Esophagus (tissue), 2 donors: ENCODE measurements at regions not wholly inside any gene's neighbourhood (a gene's known extent, or its start where the extent isn't known, plus 50 kb on each side); places are given as distances from the start of the nearest gene placed in this dataset.
A peak's percentile ranks its signal among the peaks of the same experiment; 100 is the strongest.
"Not testable (repeated sequence)": the region's sequence is repeated elsewhere in the genome, so short reads cannot be mapped to it uniquely, and the experiment has no call there.

Source experiments
- H3K27ac ChIP-seq, 2 donors: one replicate each; pipeline ENCODE4 v1.5.1; 2013; ENCODE audit warnings: low read depth in 2 of 2, mild to moderate bottlenecking in 2 of 2, inconsistent platforms in 1 of 2, low read length in 1 of 2, moderate library complexity in 1 of 2
- H3K27me3 ChIP-seq, 2 donors: one replicate each; pipeline ENCODE4 v1.6.1; 2013; ENCODE audit warnings: low read length in 2 of 2, control low read depth in 1 of 2, mild to moderate bottlenecking in 1 of 2; ENCODE audit not compliant: insufficient read depth in 2 of 2, control insufficient read depth in 1 of 2
- H3K36me3 ChIP-seq, 2 donors: one replicate each; pipeline ENCODE4 v1.6.1; 2013; ENCODE audit warnings: low read length in 1 of 2; ENCODE audit not compliant: control insufficient read depth in 2 of 2, insufficient read depth in 2 of 2
- H3K4me1 ChIP-seq, 2 donors: one replicate each; pipeline ENCODE4 v1.6.1; 2013; ENCODE audit warnings: low read length in 1 of 2; ENCODE audit not compliant: control insufficient read depth in 2 of 2, insufficient read depth in 2 of 2
- H3K4me3 ChIP-seq, 2 donors: one replicate each; pipeline ENCODE4 v1.5.1; 2013; ENCODE audit warnings: low read length in 2 of 2, mild to moderate bottlenecking in 2 of 2, low read depth in 1 of 2, moderate library complexity in 1 of 2
- H3K9me3 ChIP-seq, 2 donors: one replicate each; pipeline ENCODE4 v1.6.1; 2013; ENCODE audit warnings: mild to moderate bottlenecking in 2 of 2, low read depth in 1 of 2, low read length in 1 of 2, moderate library complexity in 1 of 2; ENCODE audit not compliant: control insufficient read depth in 2 of 2, insufficient read depth in 1 of 2
- WGBS, 2 donors: extraction: QIAGEN DNeasy Blood & Tissue Kit; methylation state at CpG; one replicate each; pipeline ENCODE4 v1.1.7; 2013; 5-methylcytosine and 5-hydroxymethylcytosine counted together
- donor health status: healthy with polysubstance abuse.
- donor health status: Bipolar disorder and iron deficiency.

DNA sequence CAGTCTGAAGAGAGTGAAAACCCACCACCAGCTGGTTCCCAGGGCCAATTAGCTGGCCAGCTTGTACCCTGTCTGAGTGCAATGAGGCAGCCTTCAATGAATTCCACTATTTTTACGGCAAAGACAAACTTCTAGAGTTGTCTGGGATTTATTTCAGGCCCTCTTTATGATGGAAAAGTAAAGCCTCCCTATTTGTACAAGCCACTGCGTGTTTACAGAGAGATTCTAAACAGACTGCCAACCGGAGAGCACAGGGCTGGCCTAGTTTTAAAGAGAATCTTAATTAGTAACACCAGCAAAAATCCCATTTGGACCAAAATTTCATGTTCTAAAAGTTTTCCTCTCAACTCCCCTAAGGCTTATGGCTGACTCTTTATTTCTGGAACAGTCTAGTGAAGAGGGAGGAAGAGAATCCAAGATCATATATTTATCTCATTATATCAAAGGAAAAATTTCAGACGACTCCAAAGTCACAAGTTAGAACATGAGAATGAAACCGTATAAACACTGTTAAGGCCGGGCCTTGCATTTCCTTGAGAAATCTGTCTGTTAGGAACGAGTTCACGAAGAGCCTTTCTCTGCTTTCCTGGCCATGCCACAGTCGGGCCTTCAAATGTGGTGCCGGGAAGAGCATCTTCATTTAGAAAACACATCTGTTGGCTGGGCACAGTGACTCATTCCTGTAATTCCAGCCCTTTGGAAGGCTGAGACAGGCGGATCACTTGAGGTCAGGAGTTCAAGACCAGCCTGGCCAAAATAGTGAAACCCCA lies 724.6 kb upstream of the NRP1 start:
- H3K27me3 ChIP-seq: no peaks in the 10 kb centered on the region
- no peaks in the 10 kb centered on the region for H3K36me3 ChIP-seq
- no peaks in the 10 kb centered on the region for H3K4me1 ChIP-seq
- H3K9me3 ChIP-seq: no peaks in the 10 kb centered on the region
- no peak overlapping the region for H3K4me3 ChIP-seq
- 40 to 50% methylated on average over 11 of the region's 11 CpGs for WGBS, 2 donors
- H3K27ac ChIP-seq: peak overlapping the region in 1 of 2 donors; percentile 31

DNA sequence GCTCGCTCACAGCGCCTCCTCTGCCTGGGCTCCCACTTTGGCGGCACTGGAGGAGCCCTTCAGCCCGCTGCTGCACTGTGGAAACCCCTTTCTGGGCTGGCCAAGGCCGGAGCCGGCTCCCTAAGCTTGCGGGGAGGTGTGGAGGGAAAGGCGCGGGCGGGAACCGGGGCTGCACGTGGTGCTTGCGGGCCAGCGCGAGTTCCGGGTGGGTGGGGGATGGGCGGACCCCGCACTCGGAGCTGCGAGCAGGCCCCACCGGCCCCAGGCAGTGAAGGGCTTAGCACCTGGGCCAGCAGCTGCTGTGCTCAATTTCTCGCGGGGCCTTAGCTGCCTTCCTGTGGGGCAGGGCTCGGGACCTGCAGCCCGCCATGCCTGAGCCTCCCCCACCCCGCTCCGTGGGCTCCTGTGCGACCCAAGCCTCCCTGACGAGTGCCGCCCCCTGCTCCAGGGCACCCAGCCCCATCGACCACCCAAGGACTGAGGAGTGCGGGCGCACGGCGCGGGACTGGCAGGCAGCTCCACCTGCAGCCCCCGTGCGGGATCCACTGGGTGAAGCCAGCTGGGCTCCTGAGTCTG lies 721.0 kb upstream of the NRP1 start:
- not testable (repeated sequence) for H3K27me3 ChIP-seq, H3K27ac ChIP-seq
- WGBS, 2 donors: 93 to 96% methylated on average over 17 to 38 of the region's 38 CpGs

DNA sequence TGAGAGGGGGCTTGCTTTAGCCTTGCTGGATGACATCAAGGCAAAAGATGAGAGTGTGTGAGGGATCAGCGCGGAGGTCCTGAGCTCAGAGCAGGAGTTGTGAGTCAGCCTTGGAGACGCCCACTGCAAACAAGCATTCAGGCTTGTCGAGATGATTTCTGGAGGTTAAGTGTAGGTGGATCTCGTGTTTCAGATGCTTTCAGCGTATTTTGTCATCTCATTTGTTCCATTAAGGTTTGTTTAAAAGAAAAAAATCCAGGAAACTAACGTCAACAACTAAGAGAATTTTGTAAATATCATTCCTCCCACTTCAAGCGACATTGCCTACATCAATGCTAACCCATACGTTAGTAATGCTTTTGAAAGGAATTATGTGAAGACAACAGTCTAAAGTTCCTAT lies 715.4 kb upstream of the NRP1 start:
- Histone ChIP-seq H3K4me3 (no peak overlapping the region), H3K27ac (no peak overlapping the region), H3K4me1 (no peaks in the 10 kb centered on the region), H3K36me3 (no peaks in the 10 kb centered on the region), H3K27me3 (no peaks in the 10 kb centered on the region), H3K9me3 (peaks cover 0 to 2% of the 10 kb centered on the region in 2 donors)
- WGBS, 2 donors: 51 to 52% methylated on average over 9 of the region's 9 CpGs

More for the DNA sequence above, 721.0 kb upstream of the NRP1 start:
- not testable (repeated sequence) for H3K4me3 ChIP-seq, H3K36me3 ChIP-seq, H3K4me1 ChIP-seq, H3K9me3 ChIP-seq

DNA sequence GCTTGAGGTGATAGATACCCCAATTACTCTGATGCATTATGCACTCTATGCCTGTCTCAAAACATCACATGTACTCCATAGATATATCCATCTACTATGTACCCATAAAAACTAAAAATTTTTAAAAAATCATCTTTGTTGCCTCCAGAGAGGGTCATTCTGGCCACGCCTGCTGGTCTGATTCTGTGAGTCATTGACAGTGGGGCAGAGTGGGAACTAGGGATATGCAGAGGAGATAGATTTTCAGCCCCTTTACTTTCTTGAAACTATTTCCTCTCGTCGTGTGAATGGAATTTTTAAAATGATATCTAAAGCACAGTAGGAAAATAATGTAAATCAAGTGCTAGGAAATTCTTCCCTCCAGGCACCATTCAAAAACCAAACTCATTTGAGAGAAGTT lies 715.0 kb upstream of the NRP1 start:
- no peak overlapping the region for H3K4me3 ChIP-seq
- H3K27ac ChIP-seq: no peak overlapping the region
- H3K27me3 ChIP-seq: no peaks in the 10 kb centered on the region
- no peaks in the 10 kb centered on the region for H3K36me3 ChIP-seq
- no peaks in the 10 kb centered on the region for H3K4me1 ChIP-seq
- WGBS, 2 donors: 65 to 67% methylated on average over 3 of the region's 3 CpGs
- peaks cover 0 to 2% of the 10 kb centered on the region in 2 donors for H3K9me3 ChIP-seq

DNA sequence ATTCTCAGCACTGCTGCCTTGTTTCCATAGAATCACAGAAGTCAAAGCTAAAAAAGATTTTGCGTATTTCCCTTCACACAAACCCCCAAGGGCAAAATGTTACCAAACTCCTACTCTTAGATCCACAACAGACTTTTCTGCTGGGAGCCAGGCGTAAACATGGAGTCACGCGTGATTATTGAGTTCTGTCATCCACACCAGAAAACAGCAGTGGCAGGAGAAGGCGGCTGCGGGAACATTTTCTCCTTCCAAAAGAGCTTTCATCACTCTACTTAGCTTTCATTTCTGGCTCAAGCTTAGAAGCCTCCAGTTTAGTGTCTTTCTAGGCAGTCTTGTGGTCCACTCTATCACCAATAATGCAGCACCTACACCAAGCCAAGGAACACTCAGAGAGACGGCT lies 712.9 kb upstream of the NRP1 start:
- Histone ChIP-seq H3K27me3 (no peaks in the 10 kb centered on the region), H3K36me3 (no peaks in the 10 kb centered on the region), H3K27ac (no peak overlapping the region), H3K4me3 (no peak overlapping the region), H3K9me3 (peaks cover 0 to 2% of the 10 kb centered on the region in 2 donors), H3K4me1 (no peaks in the 10 kb centered on the region)
- WGBS, 2 donors: 91 to 96% methylated on average over 7 of the region's 7 CpGs

DNA sequence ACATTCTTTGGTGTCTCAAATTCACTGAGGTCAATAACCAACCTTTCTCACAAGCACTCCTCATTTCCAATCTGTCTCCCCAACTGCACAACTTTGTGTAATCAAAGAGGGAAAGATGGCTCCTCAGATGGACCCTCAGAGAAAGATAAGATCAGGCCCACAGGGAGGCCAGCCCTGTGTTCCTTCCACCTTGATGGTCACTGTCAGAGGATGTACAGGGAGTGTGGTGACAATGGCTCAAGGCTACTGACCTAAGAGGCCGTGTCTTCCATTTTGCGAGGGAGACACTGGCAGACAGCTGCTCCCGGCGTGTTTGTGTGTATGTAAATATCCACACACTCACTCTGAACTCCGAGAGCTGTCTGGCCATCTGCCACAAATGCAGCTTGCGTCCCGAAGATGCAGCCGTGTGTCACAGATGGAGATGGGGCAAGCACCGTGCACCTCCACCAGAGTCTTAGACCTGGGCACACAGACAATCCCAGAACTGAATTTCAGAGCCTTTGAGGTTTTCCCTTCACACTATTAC lies 712.1 kb upstream of the NRP1 start:
- Histone ChIP-seq H3K27ac (no peak overlapping the region), H3K9me3 (peaks cover 0 to 2% of the 10 kb centered on the region in 2 donors), H3K4me3 (no peak overlapping the region), H3K4me1 (no peaks in the 10 kb centered on the region), H3K36me3 (no peaks in the 10 kb centered on the region), H3K27me3 (no peaks in the 10 kb centered on the region)
- WGBS, 2 donors: 78 to 80% methylated on average over 9 of the region's 9 CpGs

DNA sequence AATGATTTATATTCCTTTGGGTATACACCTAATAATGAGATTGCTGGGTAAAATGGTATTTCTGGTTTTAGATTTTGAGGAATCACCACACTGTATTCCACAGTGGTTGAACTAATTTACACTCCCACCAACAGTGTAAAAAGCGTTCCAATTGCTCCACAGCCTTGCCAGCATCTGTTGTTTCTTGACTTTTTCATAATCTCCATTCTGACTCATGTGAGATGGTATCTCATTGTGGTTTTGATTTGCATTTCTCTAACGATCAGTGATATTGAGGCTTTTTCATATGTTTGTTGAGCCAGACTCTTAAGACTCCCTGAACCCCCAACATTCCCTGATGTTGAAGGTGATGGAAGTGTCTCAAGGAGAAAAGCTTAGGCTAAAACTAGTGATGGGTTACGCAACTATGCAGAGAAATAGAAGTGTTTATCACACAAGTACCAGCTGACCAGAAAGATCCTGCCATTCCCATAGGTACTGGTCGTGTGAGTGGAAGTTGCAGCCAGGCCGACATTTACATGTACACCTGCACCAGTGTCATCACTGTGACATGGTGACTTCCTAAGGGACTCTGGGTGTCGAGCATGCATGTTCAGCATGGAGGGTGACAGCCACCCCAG lies 711.2 kb upstream of the NRP1 start:
- WGBS, 2 donors: 74 to 76% methylated on average over 6 of the region's 6 CpGs
- H3K4me1 ChIP-seq: no peaks in the 10 kb centered on the region
- H3K27ac ChIP-seq: no peak overlapping the region
- no peaks in the 10 kb centered on the region for H3K36me3 ChIP-seq
- H3K9me3 ChIP-seq: peaks cover 0 to 2% of the 10 kb centered on the region in 2 donors
- no peak overlapping the region for H3K4me3 ChIP-seq
- H3K27me3 ChIP-seq: no peaks in the 10 kb centered on the region

DNA sequence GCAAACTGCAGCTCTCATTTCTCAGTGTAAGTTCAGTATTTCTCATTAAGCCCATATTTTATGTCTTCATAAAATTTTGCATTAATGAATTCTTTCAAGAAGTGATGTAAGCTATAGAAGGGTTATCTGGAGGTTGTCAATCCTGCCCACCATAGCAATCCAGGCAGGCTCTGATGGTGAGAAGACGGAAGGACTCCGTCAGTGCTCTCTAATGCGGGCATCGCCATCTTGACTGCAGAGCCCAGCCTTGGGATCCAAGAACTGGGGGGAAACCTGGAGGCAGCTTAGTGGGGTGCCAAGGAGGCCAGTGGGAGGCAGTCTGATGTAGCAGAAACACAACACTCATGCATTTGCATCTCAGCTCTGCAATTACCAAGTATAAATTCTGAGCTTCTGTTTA lies 707.4 kb upstream of the NRP1 start:
- H3K36me3 ChIP-seq: no peaks in the 10 kb centered on the region
- H3K27me3 ChIP-seq: no peaks in the 10 kb centered on the region
- H3K4me3 ChIP-seq: no peak overlapping the region
- H3K27ac ChIP-seq: no peak overlapping the region
- WGBS, 2 donors: 96 to 97% methylated on average over 4 of the region's 4 CpGs
- no peaks in the 10 kb centered on the region for H3K9me3 ChIP-seq
- no peaks in the 10 kb centered on the region for H3K4me1 ChIP-seq

DNA sequence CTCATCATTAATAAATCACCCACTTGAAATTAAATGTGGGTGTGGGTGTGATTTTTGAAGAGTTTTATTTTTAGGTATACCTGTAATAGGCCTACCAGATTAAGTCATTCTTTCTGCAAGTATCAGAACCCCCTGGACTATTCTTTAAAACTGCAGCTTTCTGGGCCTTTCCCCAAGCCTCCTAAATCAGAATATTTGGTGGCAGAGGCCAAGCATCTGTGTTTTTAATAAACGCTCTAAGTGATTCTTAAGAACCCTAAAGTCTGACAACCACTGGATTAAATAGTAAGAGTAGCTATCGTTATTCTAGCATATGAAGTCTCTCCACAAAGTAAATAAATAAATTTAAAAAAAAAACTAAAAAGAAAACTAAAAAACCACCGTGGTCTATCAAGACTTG lies 703.0 kb upstream of the NRP1 start:
- no peaks in the 10 kb centered on the region for H3K4me1 ChIP-seq
- H3K36me3 ChIP-seq: no peaks in the 10 kb centered on the region
- peaks cover 0 to 6% of the 10 kb centered on the region in 2 donors for H3K9me3 ChIP-seq
- 62 to 65% methylated on average over 3 of the region's 3 CpGs for WGBS, 2 donors
- H3K27me3 ChIP-seq: no peaks in the 10 kb centered on the region
- no peak overlapping the region for H3K4me3 ChIP-seq
- H3K27ac ChIP-seq: no peak overlapping the region
